ENCODE measurements at regions not wholly inside any gene's neighbourhood (a gene's known extent, or its start where the extent isn't known, plus 50 kb on each side); places are given as distances from the start of the nearest gene placed in this dataset.
A peak's percentile ranks its signal among the peaks of the same experiment; 100 is the strongest.

GRCh38 chr6:62465206-62465605 lies 179.2 kb upstream of the KHDRBS2 start:
- DNase-seq: no peak

DNA sequence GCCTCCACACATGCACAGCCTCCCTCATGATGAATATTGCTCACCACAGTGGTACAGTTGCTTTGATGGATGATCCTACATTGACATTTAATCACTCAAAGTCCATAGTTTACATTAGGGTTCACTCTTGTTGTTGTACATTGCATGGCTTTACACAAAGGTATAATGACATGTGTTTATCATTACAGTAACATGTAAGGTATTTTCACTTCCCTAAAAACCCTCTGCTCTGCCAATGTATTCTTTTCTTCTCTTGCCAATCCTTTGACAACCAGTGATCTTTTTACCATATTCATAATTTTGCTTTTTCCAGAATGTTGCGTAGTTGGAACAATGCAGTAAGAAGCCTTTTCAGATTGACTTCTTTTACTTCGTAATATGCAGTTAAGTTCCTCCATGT lies 166.6 kb upstream of the KHDRBS2 start:
- DNase-seq: no peak

- no peak for DNase-seq
Measured at GRCh38 chr6:62446647-62447316, 160.8 kb upstream of the KHDRBS2 start.

DNA sequence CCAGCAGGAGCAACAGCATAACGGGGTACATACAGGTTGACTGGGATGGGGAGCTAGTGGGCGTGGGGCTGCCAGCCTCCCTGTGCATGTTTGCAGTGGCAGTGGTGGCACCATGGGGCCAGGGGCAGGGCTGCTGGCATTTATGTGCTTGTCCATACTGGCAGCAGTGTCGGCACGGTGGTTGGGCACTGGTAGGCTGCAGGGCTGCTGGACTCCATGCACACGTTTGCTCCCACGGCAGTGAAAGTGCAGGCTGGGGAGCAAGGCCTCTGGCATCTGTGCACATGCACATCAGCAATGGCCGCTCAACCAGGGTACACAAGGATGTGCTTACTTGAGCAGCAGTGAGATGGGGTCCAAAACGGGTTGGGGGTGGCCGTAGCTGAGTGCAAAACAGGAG lies 159.5 kb upstream of the KHDRBS2 start:
- no peak for DNase-seq

GRCh38 chr6:62441182-62441581 lies 155.2 kb upstream of the KHDRBS2 start:
- DNase-seq: peak; percentile 28

- no peak for DNase-seq
Measured at GRCh38 chr6:62429781-62430180, 143.8 kb upstream of the KHDRBS2 start.

- no peak for DNase-seq
Measured at GRCh38 chr6:62400521-62401259, 114.7 kb upstream of the KHDRBS2 start.

DNA sequence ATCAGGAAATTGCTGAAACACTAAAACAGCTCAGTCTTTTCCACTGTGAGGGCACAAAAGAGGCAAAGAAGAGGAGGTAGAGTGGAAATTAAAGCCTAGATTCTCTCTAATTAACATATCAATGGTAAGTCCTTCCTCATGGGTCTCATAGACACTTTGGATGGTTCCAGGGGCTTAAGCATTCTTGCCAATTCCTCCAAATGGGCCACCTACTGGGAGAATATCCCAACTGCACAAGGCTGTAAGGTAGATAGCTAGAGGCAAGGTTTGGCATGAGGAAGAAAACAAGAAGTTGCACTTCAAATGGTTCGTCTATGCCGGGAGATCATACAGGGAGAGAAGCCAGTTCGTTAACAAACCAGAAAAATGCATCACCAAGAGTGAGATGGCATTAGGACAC lies 107.6 kb upstream of the KHDRBS2 start:
- peak; percentile 8 for DNase-seq

DNA sequence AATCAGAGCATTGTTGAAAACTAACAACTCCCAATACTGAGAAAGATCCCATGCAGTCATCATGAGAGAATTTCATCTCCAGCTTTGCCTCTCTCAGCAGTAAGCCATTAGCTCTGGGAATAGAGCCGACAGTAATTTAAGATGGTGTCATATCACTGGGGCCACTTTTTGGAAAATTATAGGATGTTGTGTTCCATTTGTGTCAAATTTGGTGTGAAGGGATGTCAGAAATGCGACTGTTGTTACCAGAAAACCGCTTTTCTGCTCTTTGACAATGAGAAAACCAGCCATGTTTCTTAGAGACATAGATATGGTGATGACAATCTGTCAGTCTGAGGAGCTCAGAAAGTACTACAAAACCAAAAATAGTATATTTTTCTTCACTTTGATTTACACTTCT lies 106.3 kb upstream of the KHDRBS2 start:
- DNase-seq: no peak

DNA sequence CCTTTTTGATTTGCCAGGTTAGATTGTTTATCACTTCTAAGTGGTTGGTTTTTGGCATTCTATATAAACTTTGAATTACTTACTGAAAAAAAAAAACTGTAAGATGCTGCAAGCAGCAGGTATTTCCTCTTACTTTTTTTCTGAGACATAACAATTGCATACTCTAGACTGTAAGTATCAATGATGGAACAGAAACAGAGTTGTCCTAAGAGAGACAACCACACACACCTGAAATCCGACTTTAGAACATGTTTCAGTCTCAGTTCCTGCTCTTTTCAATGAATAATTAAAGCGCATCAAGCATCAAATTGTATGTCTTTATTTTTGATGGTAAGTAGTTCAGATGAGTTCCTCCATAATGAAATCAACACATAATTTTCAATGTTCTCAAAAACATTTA lies 105.3 kb upstream of the KHDRBS2 start:
- no peak for DNase-seq

- DNase-seq: no peak
Measured at GRCh38 chr6:62390401-62390800, 104.4 kb upstream of the KHDRBS2 start.

DNA sequence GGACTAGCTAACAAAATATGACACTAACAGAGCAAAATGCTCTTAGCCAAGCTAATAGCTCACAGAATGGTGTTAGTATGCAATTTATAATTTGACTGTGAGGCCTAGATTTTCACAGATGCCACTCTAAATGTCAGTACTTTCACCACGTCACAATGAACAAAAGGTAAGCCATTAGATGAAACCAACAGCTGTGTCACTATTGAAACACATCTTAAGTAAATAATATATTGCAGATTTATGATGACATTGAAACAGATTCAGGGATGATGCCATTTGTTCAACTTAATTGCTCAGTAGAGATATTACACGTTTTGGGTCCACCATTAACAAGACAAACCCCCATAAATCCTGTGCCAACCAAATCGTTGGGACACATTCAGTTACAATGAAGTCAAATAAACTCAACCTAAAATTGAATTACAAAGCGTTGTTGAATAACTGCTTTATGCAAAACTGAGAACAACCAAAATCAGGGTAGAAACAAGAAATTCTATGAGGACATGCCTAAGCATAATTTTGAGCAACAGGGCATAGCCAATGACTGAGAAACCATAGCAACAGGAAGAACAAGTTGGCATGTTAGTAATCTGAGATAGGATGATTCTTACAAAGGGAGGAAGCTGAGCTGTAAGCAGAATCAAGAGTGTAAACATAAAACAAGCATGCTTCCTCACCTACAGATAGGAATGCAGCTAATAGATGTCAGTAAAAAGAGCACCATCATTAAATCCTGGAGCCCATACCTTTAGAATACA lies 85.6 kb upstream of the KHDRBS2 start:
- DNase-seq: peak; percentile 0

- no peak for DNase-seq
Measured at GRCh38 chr6:62367601-62368000, 81.6 kb upstream of the KHDRBS2 start.

GRCh38 chr6:62362097-62362496 lies 76.1 kb upstream of the KHDRBS2 start:
- no peak for DNase-seq

- DNase-seq: no peak
Measured at GRCh38 chr6:62357835-62358234, 71.8 kb upstream of the KHDRBS2 start.

GRCh38 chr6:62354261-62354660 lies 68.2 kb upstream of the KHDRBS2 start:
- no peak for DNase-seq

GRCh38 chr6:62345962-62346689 lies 60.1 kb upstream of the KHDRBS2 start:
- DNase-seq: no peak

GRCh38 chr6:62345446-62345845 lies 59.4 kb upstream of the KHDRBS2 start:
- DNase-seq: no peak

- DNase-seq: no peak
Measured at GRCh38 chr6:62344850-62345249, 58.8 kb upstream of the KHDRBS2 start.

DNA sequence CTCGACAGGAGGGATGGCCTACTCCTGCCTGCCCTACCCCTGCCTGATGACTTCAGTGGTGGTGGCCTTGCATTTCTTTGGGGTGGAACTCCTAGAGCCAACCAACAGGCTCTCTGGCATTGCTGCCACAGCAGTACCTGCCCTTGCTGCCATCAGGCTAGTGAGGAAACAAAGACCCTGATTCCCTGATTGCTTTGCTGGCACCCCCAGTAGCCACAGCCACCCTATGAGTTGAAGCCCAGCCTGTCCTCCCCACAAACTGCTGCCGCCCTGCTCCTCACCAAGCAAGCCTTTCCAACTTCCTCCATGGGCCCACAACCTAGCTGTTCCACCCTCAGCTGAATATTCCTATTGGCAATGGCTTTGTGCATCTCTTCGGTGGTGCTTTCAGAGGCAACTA lies 52.5 kb upstream of the KHDRBS2 start:
- no peak for DNase-seq

Data from NCI-H82 (cell line).